ENCODE measurements at regions not wholly inside any gene's neighbourhood (a gene's known extent, or its start where the extent isn't known, plus 50 kb on each side); places are given as distances from the start of the nearest gene placed in this dataset.
A peak's percentile ranks its signal among the peaks of the same experiment; 100 is the strongest.

DNA sequence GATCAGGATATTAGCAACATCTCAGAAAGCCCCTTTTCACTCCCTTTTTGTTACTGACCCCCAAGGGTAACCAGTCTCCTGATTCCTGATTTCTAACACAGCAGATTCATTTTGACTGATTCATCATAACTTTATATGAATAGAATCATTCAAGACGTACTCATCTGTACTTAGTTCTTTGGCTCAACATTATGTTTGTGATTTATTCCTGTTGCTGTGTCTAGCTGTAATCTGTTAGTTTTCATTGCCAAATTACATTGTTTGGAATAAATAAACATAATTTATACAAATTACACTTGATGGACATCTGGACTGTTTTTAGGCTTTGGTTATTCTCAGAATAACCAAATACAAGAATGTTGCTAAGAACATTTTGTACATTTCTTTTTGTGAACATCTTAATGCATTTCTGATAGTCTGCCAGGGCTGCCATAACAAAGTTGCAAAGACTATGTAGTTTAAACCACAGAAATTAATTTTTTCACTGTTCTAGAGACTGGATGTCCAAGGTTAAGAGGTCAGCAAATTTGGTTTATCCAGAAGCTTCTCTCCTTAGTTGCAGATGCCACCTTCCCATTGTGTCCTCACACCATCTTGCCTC lies 62.8 kb upstream of the EDNRB start:
- H3K4me1 Mint-ChIP-seq, result no peaks in the 10 kb centered on the region
- H3K27ac Mint-ChIP-seq, result no peak overlapping the region
- no peaks in the 10 kb centered on the region for H3K36me3 Mint-ChIP-seq
- H3K27me3 Mint-ChIP-seq, result peaks cover 0 to 10% (median 5%) of the 10 kb centered on the region in 5 donors
- peaks cover 0 to 4% (median 0%) of the 10 kb centered on the region in 9 donors for H3K9me3 Mint-ChIP-seq
- POLR2A ChIA-PET, result no interaction called here
- ATAC-seq (no peak), DNase-seq (no peak)
- no peak overlapping the region for H3K4me3 Mint-ChIP-seq

DNA sequence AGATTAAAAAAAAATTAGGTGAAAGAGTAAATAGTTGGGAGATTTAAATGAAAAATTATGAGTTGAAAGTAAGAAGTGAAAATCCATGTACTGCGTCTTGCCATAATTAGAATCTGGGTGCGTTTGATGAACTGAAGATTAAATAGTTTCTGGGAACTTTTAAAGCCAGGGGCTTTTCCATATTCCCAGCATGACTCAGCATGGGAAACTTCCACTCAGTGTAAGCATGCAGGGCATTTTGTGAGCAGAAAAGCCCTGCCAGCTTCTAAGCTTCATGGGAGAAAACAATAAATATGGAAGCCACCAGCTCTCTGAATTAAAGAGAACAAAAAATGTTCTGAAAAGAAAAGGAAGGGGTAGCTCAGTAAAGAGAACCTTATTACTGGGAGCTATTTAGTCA lies 62.0 kb upstream of the EDNRB start:
- DNase-seq (no peak), ATAC-seq (no peak)
- Mint-ChIP-seq H3K27ac (peak overlapping the region in 1 of 10 donors; percentile 26), H3K36me3 (no peaks in the 10 kb centered on the region), H3K27me3 (peaks cover 0 to 10% (median 4%) of the 10 kb centered on the region in 5 donors), H3K9me3 (peaks cover 0 to 4% (median 0%) of the 10 kb centered on the region in 9 donors), H3K4me3 (no peak overlapping the region), H3K4me1 (no peaks in the 10 kb centered on the region)
- POLR2A ChIA-PET, result no interaction called here

DNA sequence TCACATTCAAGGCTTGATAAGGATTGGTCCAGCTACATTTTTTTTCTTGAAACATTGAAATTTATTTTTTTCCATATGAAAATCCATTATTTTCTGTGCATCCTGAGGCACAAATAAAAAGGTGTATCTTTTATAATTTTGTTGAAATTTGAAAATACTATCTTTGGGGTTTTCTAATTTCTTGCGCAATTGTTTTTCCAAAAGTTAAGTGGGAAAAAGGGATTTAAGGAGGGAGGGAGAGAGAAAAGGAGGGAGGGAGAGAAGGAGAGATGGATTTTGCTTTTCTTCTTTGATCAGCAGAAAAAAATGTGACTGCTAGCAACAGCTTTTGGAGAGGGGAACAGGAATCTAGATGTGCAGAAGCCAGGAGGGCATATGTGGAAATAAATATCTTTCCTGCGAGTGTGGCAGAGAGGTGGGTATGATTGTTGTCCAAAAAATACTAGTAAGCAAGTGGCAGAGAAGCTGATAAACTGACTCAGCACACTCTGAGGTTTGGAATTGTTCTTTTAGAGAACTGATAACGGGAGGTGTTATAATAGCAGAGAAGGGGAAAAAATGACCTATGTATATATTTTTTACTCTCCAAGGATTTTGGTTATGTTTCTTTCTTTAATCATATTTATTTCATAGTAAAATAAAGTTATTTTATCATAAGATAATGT lies 61.2 kb upstream of the EDNRB start:
- Mint-ChIP-seq H3K36me3 (no peaks in the 10 kb centered on the region), H3K9me3 (peaks cover 0 to 4% (median 1%) of the 10 kb centered on the region in 9 donors)

DNA sequence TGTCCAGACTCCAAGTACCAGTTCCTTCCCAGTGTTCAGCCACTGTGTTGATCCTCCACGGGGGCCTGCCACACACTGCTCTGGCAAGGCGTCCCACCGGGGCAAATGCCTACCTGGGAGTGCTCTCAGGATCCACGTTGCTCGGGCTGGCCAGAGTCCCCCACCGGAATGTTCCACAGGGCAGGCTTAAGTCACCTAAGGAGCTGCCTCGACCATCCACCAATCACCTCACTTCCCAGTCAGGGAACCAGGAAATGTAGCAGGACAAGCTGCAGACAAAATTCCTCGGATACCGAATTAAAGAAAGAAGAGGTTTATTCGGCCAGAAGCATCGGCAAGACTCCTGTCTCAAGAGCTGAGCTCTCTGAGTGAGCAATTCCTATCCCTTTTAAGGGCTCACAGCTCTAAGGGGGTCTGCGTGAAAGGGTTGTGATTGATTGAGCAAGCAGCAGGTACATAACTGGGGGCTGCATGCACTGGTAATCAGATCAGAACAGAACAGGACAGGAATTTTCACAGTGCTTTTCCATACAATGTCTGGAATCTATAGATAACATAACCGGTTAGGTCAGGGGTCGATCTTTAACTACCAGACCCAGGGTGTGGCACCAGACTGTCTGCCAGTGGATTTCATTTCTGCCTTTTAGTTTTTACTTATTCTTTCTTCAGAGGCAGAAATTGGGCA lies 56.9 kb upstream of the EDNRB start:
- Mint-ChIP-seq H3K9me3 (peaks cover 0 to 8% (median 4%) of the 10 kb centered on the region in 9 donors), H3K27me3 (peaks cover 0 to 11% (median 2%) of the 10 kb centered on the region in 5 donors), H3K36me3 (no peaks in the 10 kb centered on the region), H3K4me1 (no peaks in the 10 kb centered on the region), H3K4me3 (no peak overlapping the region), H3K27ac (no peak overlapping the region)
- POLR2A ChIA-PET, result no interaction called here
- DNase-seq (no peak), ATAC-seq (no peak)

More for the DNA sequence above, 61.2 kb upstream of the EDNRB start:
- POLR2A ChIA-PET, result no interaction called here
- no peak overlapping the region for H3K4me3 Mint-ChIP-seq
- peaks cover 0 to 9% (median 4%) of the 10 kb centered on the region in 5 donors for H3K27me3 Mint-ChIP-seq
- ATAC-seq, result no peak
- H3K27ac Mint-ChIP-seq, result no peak overlapping the region
- no peaks in the 10 kb centered on the region for H3K4me1 Mint-ChIP-seq
- no peak for DNase-seq

DNA sequence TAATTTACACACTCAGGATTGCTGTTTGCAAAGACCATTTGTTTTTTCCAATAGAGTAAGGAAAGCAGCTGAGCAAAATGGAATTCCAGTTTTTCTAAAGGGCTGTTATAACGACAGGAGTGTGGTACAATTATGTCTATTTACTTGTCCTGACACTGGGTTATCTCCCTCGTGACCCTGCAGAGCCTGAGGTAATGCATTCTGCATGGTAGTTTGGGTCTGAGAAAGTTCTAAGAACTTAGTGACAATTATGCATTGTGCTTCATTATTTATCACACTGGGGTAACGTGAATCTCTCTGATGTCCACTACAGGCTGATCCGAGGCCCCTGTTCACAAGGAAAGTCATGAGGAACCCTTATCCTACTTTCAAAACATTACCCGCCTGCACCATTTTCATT lies 50.7 kb upstream of the EDNRB start:
- H3K4me1 Mint-ChIP-seq, result no peaks in the 10 kb centered on the region
- POLR2A ChIA-PET, result no interaction called here
- no peak overlapping the region for H3K27ac Mint-ChIP-seq
- no peaks in the 10 kb centered on the region for H3K36me3 Mint-ChIP-seq
- H3K4me3 Mint-ChIP-seq, result no peak overlapping the region
- ATAC-seq (no peak), DNase-seq (no peak)
- peaks cover 0 to 4% (median 0%) of the 10 kb centered on the region in 9 donors for H3K9me3 Mint-ChIP-seq
- H3K27me3 Mint-ChIP-seq, result no peaks in the 10 kb centered on the region
